Osteocyte (in vitro differentiated cells): ENCODE measurements at regions not wholly inside any gene's neighbourhood (a gene's known extent, or its start where the extent isn't known, plus 50 kb on each side); places are given as distances from the start of the nearest gene placed in this dataset.
"Not testable (repeated sequence)": the region's sequence is repeated elsewhere in the genome, so short reads cannot be mapped to it uniquely, and the experiment has no call there.

ENCODE experiments used
- DNase-seq: peaks from one replicate; pipeline ENCODE4 v3.0.0; 2021; ENCODE audit warnings: mixed read lengths; ENCODE audit not compliant: unreplicated experiment; ENCODE audit errors: extremely low spot score
- H3K27ac Mint-ChIP-seq: one replicate; pipeline ENCODE4 v1.8.0; 2021; ENCODE audit warnings: mild to moderate bottlenecking, mixed read lengths; ENCODE audit not compliant: unreplicated experiment
- H3K27me3 Mint-ChIP-seq: one replicate; pipeline ENCODE4 v1.8.0; 2021; ENCODE audit warnings: mixed read lengths; ENCODE audit not compliant: unreplicated experiment
- H3K36me3 Mint-ChIP-seq: one replicate; pipeline ENCODE4 v1.8.0; 2021; ENCODE audit warnings: mixed read lengths; ENCODE audit not compliant: unreplicated experiment
- H3K4me1 Mint-ChIP-seq: one replicate; pipeline ENCODE4 v1.8.0; 2021; ENCODE audit warnings: mixed read lengths; ENCODE audit not compliant: unreplicated experiment
- H3K4me3 Mint-ChIP-seq: one replicate; pipeline ENCODE4 v1.8.0; 2021; ENCODE audit warnings: mild to moderate bottlenecking, moderate library complexity, mixed read lengths; ENCODE audit not compliant: unreplicated experiment
- H3K9me3 Mint-ChIP-seq: one replicate; pipeline ENCODE4 v1.8.0; 2021; ENCODE audit warnings: mixed read lengths; ENCODE audit not compliant: unreplicated experiment
- TF ChIP-seq, protein P1 (sequence below): fragments of 200-600 bp; sonication (generic); IDR thresholded peaks from 2 replicates; pipeline ENCODE4 v1.5.0; 2021; ENCODE audit warnings: antibody characterized with exemption, mild to moderate bottlenecking, moderate library complexity

DNA sequence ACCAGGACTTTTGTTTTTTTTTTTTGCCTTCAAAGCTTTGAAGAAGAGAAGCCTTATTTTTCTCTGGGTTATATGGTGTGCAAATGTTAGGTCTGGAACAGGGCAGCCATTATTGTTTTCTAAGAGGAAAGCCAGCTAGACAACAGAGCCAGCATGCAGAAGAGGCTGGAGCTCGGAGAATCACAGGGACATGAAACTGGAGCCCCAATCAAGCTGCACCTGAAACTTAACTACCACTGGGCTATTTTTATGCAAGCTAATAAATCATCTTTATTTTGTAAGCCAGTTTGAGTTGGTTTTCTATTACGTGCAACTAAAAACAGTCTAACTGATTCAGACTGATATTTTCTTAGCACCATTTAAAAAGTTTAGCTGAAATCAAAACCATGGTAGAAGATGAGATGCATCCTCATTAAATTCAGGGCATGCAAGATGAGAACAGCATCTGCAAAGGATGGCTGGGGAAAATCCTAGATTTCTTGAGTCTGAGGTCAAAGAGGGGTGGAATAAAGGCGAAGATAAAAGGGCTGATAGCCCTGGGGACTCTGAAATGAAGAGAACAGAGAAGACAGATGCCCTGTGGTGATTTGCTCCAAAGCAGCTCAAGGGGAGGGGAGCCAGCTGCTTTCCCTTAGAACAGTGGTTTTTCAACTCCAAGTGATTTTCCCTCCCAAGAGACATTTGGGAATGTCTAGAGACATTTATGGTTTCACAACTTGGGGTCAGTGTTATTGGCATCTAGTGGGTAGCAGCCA, 177.1 kb upstream of the WSCD1 start:
- H3K9me3 Mint-ChIP-seq, result peaks cover 6% of the 10 kb centered on the region
- DNase-seq, result peak; percentile 25
- no peak overlapping the region for H3K4me3 Mint-ChIP-seq
- H3K4me1 Mint-ChIP-seq, result no peaks in the 10 kb centered on the region
- peaks cover 39% of the 10 kb centered on the region for H3K27me3 Mint-ChIP-seq
- TF ChIP-seq, protein P1, sequence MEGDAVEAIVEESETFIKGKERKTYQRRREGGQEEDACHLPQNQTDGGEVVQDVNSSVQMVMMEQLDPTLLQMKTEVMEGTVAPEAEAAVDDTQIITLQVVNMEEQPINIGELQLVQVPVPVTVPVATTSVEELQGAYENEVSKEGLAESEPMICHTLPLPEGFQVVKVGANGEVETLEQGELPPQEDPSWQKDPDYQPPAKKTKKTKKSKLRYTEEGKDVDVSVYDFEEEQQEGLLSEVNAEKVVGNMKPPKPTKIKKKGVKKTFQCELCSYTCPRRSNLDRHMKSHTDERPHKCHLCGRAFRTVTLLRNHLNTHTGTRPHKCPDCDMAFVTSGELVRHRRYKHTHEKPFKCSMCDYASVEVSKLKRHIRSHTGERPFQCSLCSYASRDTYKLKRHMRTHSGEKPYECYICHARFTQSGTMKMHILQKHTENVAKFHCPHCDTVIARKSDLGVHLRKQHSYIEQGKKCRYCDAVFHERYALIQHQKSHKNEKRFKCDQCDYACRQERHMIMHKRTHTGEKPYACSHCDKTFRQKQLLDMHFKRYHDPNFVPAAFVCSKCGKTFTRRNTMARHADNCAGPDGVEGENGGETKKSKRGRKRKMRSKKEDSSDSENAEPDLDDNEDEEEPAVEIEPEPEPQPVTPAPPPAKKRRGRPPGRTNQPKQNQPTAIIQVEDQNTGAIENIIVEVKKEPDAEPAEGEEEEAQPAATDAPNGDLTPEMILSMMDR, result no peak
- H3K36me3 Mint-ChIP-seq, result no peaks in the 10 kb centered on the region
- H3K27ac Mint-ChIP-seq, result no peak overlapping the region

GRCh38 chr17:5893741-5894140, 176.4 kb upstream of the WSCD1 start:
- TF ChIP-seq, protein P1, result no peak
- H3K9me3 Mint-ChIP-seq, result peaks cover 6% of the 10 kb centered on the region
- peak; percentile 44 for DNase-seq
- H3K4me3 Mint-ChIP-seq, result no peak overlapping the region
- H3K27ac Mint-ChIP-seq, result no peak overlapping the region
- no peaks in the 10 kb centered on the region for H3K4me1 Mint-ChIP-seq
- H3K36me3 Mint-ChIP-seq, result no peaks in the 10 kb centered on the region
- peaks cover 39% of the 10 kb centered on the region for H3K27me3 Mint-ChIP-seq

DNA sequence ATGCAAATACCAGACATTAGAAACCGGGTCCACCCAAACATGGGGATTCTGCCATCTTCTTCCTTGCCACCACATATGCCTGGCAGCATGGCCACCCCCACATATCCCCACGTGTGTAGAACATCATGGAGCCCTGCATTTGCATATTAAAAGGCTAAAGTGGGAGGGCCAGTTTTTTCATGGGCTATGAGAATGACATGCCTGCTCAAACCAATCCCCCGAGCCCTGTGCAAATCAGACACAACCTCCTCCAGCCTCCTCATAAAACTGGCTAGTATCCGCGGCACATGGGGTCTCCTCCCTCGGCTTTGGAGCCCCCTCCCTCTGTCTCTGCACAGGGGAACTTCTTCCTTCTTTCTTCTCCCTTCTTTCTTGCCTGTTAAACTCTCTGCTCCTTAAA, 174.9 kb upstream of the WSCD1 start:
- Mint-ChIP-seq H3K27me3 (peaks cover 35% of the 10 kb centered on the region), H3K36me3 (no peaks in the 10 kb centered on the region), H3K27ac (no peak overlapping the region), H3K9me3 (no peaks in the 10 kb centered on the region), H3K4me1 (no peaks in the 10 kb centered on the region), H3K4me3 (no peak overlapping the region)
- TF ChIP-seq, protein P1, result no peak
- peak; percentile 66 for DNase-seq

DNA sequence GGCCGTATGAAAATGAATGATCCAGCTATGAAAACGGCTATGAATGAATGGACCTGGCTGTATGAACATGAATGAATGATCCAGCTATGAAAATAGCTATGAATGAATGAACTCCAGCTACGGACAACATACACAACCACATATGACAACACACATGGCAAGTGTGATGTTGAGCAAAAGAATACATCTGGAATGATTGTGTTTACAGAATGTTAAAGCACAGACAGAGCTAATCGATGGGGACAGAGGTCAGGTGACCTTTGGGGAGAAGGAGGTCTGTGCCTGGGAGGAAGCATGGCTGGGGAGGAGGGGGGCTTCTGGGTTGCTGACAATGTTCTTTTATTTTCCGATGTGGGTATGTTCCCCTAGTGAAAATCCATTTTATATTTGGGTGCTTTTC, 174.0 kb upstream of the WSCD1 start:
- H3K27me3 Mint-ChIP-seq, result peaks cover 35% of the 10 kb centered on the region
- H3K36me3 Mint-ChIP-seq, result no peaks in the 10 kb centered on the region
- H3K9me3 Mint-ChIP-seq, result no peaks in the 10 kb centered on the region
- TF ChIP-seq, protein P1, result no peak
- H3K4me1 Mint-ChIP-seq, result no peaks in the 10 kb centered on the region
- no peak overlapping the region for H3K4me3 Mint-ChIP-seq
- no peak overlapping the region for H3K27ac Mint-ChIP-seq
- no peak for DNase-seq

DNA sequence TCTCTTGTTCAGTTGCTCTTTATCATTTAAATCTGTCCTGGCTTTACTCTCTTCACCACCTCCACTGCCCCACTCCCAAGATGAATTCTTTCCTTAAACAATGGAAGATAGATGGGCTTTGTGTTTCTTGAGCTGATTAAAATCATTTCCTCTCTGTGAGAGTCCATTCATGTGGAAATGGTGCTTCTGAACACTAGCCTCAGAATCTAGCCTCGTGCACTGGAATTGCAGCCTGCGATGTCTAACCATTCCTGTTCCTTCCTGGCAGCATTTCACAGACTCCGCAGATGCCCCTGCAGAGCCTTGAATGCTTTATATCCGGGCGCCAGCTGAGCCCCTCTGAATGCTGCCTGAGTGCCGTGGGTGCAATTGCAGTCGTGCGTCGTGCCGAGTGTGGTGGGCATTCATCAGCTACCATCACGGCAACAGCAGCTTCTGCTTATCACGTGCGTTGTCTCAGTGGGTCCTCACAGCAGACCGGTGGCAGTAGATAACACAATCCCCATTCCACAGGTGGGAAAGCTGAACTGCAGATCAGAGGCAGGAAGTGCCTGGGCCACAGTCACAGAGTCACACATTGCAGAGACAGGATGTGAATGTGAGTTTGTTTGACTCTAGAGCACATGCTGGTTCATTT, 172.8 kb upstream of the WSCD1 start:
- Mint-ChIP-seq H3K36me3 (no peaks in the 10 kb centered on the region), H3K4me1 (no peaks in the 10 kb centered on the region), H3K9me3 (no peaks in the 10 kb centered on the region), H3K27me3 (peaks cover 27% of the 10 kb centered on the region), H3K4me3 (no peak overlapping the region), H3K27ac (no peak overlapping the region)
- DNase-seq, result peak; percentile 73
- TF ChIP-seq, protein P1, result no peak

- peaks cover 22% of the 10 kb centered on the region for H3K27me3 Mint-ChIP-seq
- not testable (repeated sequence) for H3K27ac Mint-ChIP-seq, H3K4me3 Mint-ChIP-seq, H3K9me3 Mint-ChIP-seq, H3K36me3 Mint-ChIP-seq, H3K4me1 Mint-ChIP-seq
- DNase-seq, result peak; percentile 59
These were observed 172.2 kb upstream of the WSCD1 start for GRCh38 chr17:5897981-5898380.
